ENCODE measurements at regions not wholly inside any gene's neighbourhood (a gene's known extent, or its start where the extent isn't known, plus 50 kb on each side); places are given as distances from the start of the nearest gene placed in this dataset.

GRCh38 chrX:39050427-39050826, 249.2 kb downstream of the MID1IP1 start:
- CTCF ChIA-PET, result no interaction called here
- TF ChIP-seq, protein P1, sequence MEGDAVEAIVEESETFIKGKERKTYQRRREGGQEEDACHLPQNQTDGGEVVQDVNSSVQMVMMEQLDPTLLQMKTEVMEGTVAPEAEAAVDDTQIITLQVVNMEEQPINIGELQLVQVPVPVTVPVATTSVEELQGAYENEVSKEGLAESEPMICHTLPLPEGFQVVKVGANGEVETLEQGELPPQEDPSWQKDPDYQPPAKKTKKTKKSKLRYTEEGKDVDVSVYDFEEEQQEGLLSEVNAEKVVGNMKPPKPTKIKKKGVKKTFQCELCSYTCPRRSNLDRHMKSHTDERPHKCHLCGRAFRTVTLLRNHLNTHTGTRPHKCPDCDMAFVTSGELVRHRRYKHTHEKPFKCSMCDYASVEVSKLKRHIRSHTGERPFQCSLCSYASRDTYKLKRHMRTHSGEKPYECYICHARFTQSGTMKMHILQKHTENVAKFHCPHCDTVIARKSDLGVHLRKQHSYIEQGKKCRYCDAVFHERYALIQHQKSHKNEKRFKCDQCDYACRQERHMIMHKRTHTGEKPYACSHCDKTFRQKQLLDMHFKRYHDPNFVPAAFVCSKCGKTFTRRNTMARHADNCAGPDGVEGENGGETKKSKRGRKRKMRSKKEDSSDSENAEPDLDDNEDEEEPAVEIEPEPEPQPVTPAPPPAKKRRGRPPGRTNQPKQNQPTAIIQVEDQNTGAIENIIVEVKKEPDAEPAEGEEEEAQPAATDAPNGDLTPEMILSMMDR (IDR thresholded peaks at IDR 0.05; ENCODE audit: insufficient read depth, low read depth, low read length), result no peak
- Histone ChIP-seq H3K4me3 (ENCODE audit: low read depth, low read length) (no peak overlapping the region), H3K36me3 (ENCODE audit: control insufficient read depth, insufficient read depth, low read length) (no peaks in the 10 kb centered on the region), H3K27me3 (ENCODE audit: control insufficient read depth, insufficient read depth, low read length) (no peaks in the 10 kb centered on the region)
- no peak for DNase-seq (ENCODE audit: low read depth)
- POLR2A ChIA-PET, result no interaction called here

- Histone ChIP-seq H3K27me3 (ENCODE audit: control insufficient read depth, insufficient read depth, low read length) (no peaks in the 10 kb centered on the region), H3K36me3 (ENCODE audit: control insufficient read depth, insufficient read depth, low read length) (no peaks in the 10 kb centered on the region), H3K4me3 (ENCODE audit: low read depth, low read length) (no peak overlapping the region)
- TF ChIP-seq, protein P1 (IDR thresholded peaks at IDR 0.05; ENCODE audit: insufficient read depth, low read depth, low read length), result no peak
- ChIA-PET POLR2A (no interaction called here), CTCF (no interaction called here)
- no peak for DNase-seq (ENCODE audit: low read depth)
Measured at GRCh38 chrX:39052751-39053150, 251.5 kb downstream of the MID1IP1 start.

DNA sequence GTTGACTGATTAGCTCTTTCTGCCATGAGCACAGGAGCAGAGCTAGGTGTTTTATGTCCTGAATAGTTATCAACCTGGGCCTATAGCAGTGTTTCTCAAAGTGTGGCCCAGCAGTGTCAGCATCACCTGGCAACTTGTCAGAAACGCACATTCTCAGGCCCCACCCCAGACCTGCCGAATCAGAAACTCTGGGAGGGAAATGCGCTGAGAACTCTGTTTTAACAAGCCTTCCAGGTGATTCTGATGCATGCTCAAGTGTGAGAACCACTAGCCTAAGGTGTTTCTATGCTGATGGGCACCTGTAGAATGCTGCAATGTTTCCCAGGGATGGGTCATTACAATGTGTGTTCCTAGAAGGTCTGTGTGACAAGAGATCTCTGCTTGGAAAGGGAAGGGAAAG, 257.5 kb downstream of the MID1IP1 start:
- ChIA-PET CTCF (no interaction called here), POLR2A (no interaction called here)
- TF ChIP-seq, protein P1 (IDR thresholded peaks at IDR 0.05; ENCODE audit: insufficient read depth, low read depth, low read length), result no peak
- H3K4me3 ChIP-seq (ENCODE audit: low read depth, low read length), result no peak overlapping the region
- H3K36me3 ChIP-seq (ENCODE audit: control insufficient read depth, insufficient read depth, low read length), result no peaks in the 10 kb centered on the region
- H3K27me3 ChIP-seq (ENCODE audit: control insufficient read depth, insufficient read depth, low read length), result no peaks in the 10 kb centered on the region
- no peak for DNase-seq (ENCODE audit: low read depth)

GRCh38 chrX:39059866-39060265, 258.6 kb downstream of the MID1IP1 start:
- H3K36me3 ChIP-seq (ENCODE audit: control insufficient read depth, insufficient read depth, low read length), result no peaks in the 10 kb centered on the region
- ChIA-PET POLR2A (no interaction called here), CTCF (no interaction called here)
- H3K4me3 ChIP-seq (ENCODE audit: low read depth, low read length), result no peak overlapping the region
- no peak for DNase-seq (ENCODE audit: low read depth)
- TF ChIP-seq, protein P1 (IDR thresholded peaks at IDR 0.05; ENCODE audit: insufficient read depth, low read depth, low read length), result no peak
- no peaks in the 10 kb centered on the region for H3K27me3 ChIP-seq (ENCODE audit: control insufficient read depth, insufficient read depth, low read length)

DNA sequence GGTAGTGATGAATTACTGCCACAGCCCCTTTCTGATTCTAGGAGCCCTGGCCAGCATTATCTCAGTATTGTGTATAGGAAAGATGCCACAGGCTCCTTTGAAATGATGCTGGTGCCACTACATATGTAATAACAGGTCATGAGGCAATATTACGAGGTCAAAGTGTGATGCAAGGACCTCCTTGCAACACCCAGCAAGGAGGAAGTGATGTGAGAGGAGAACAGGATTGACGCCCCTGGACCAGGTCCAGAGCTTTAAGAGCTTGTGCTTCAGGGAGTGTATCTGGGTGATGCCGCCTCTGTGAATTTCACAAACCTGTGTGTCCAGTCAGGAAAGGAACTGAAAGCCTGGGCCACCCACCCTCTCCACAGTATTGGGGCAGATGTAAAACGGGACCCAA, 261.8 kb downstream of the MID1IP1 start:
- CTCF ChIA-PET, result no interaction called here
- Histone ChIP-seq H3K27me3 (ENCODE audit: control insufficient read depth, insufficient read depth, low read length) (no peaks in the 10 kb centered on the region), H3K4me3 (ENCODE audit: low read depth, low read length) (no peak overlapping the region), H3K36me3 (ENCODE audit: control insufficient read depth, insufficient read depth, low read length) (no peaks in the 10 kb centered on the region)
- TF ChIP-seq, protein P1 (IDR thresholded peaks at IDR 0.05; ENCODE audit: insufficient read depth, low read depth, low read length), result no peak
- DNase-seq (ENCODE audit: low read depth), result no peak
- POLR2A ChIA-PET, result no interaction called here

Data from BJ (cell line).